ENCODE measurements at regions not wholly inside any gene's neighbourhood (a gene's known extent, or its start where the extent isn't known, plus 50 kb on each side); places are given as distances from the start of the nearest gene placed in this dataset.

- DNase-seq (ENCODE audit: unreplicated experiment), result no peak
- no peaks in the 10 kb centered on the region for H3K27me3 Mint-ChIP-seq (ENCODE audit: insufficient read depth, unreplicated experiment)
- BruUV-seq (replicated peaks), result no TSS peak
- H3K4me3 Mint-ChIP-seq (ENCODE audit: unreplicated experiment), result no peak overlapping the region
- intact Hi-C loops (cut with micrococcal nuclease), result no loop called here
- H3K4me1 Mint-ChIP-seq (ENCODE audit: insufficient read depth, unreplicated experiment), result no peaks in the 10 kb centered on the region
- no peaks in the 10 kb centered on the region for H3K36me3 Mint-ChIP-seq (ENCODE audit: insufficient read depth, unreplicated experiment)
- no peaks in the 10 kb centered on the region for H3K9me3 Mint-ChIP-seq (ENCODE audit: unreplicated experiment)
- ChIA-PET POLR2A (no interaction called here), CTCF (no interaction called here)
- H3K27ac Mint-ChIP-seq (ENCODE audit: low read depth, unreplicated experiment), result no peak overlapping the region
- no peak for TF ChIP-seq CTCF (IDR thresholded peaks at IDR 0.05; ENCODE audit: unreplicated experiment)
Measured at GRCh38 chr4:154030746-154031145, 241.9 kb upstream of the SFRP2 start.

DNA sequence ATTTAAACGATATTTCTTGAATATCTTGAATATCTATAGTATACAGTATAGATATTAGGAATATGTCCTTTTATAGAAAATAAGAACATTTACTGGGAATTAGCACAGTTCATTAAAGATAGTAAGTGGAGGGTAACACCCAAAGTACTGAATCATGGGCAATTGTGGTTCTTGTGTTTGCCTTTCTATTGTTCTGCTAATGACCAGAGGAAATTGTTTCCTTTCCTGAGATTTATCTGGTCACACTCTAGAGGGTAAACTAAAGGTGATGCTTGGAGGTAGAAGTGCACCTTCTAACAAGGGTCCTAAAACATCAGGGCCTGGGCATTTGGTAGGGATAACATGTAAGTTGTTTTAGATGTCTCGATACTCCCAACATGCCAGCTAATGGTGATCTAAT, 241.3 kb upstream of the SFRP2 start:
- CTCF ChIA-PET, result no interaction called here
- Mint-ChIP-seq H3K9me3 (ENCODE audit: unreplicated experiment) (no peaks in the 10 kb centered on the region), H3K4me3 (ENCODE audit: unreplicated experiment) (no peak overlapping the region), H3K4me1 (ENCODE audit: insufficient read depth, unreplicated experiment) (no peaks in the 10 kb centered on the region), H3K27ac (ENCODE audit: low read depth, unreplicated experiment) (no peak overlapping the region), H3K36me3 (ENCODE audit: insufficient read depth, unreplicated experiment) (no peaks in the 10 kb centered on the region), H3K27me3 (ENCODE audit: insufficient read depth, unreplicated experiment) (no peaks in the 10 kb centered on the region)
- no peak for TF ChIP-seq CTCF (IDR thresholded peaks at IDR 0.05; ENCODE audit: unreplicated experiment)
- POLR2A ChIA-PET, result no interaction called here
- no TSS peak for BruUV-seq (replicated peaks)
- intact Hi-C loops (cut with micrococcal nuclease), result no loop called here
- no peak for DNase-seq (ENCODE audit: unreplicated experiment)

- CTCF ChIA-PET, result no interaction called here
- Mint-ChIP-seq H3K9me3 (ENCODE audit: unreplicated experiment) (no peaks in the 10 kb centered on the region), H3K4me3 (ENCODE audit: unreplicated experiment) (no peak overlapping the region), H3K27ac (ENCODE audit: low read depth, unreplicated experiment) (no peak overlapping the region), H3K27me3 (ENCODE audit: insufficient read depth, unreplicated experiment) (no peaks in the 10 kb centered on the region), H3K36me3 (ENCODE audit: insufficient read depth, unreplicated experiment) (no peaks in the 10 kb centered on the region), H3K4me1 (ENCODE audit: insufficient read depth, unreplicated experiment) (no peaks in the 10 kb centered on the region)
- POLR2A ChIA-PET, result no interaction called here
- DNase-seq (ENCODE audit: unreplicated experiment), result no peak
- intact Hi-C loops (cut with micrococcal nuclease), result no loop called here
- no TSS peak for BruUV-seq (replicated peaks)
- TF ChIP-seq CTCF (IDR thresholded peaks at IDR 0.05; ENCODE audit: unreplicated experiment), result no peak
Measured at GRCh38 chr4:154029171-154029570, 240.3 kb upstream of the SFRP2 start.

DNA sequence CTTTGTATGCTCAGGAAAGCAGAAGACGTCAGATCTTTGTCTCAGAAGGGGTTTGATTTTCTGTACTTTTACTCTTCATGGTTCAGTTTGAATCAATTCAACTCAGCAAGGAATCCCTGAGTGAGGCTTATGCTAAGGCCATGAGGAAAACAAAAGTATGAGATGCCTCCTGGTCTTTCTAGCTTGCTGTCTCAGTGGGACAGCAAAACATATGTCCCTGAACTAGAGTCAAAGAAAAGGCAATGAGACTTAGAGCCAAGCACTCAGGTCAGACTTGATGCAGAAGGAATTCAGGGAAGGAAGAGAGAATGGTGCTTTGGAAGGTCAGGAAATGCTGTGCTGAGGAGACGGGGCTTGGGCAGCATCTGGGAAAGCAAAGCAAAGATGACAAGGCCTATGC, 236.2 kb upstream of the SFRP2 start:
- Mint-ChIP-seq H3K36me3 (ENCODE audit: insufficient read depth, unreplicated experiment) (no peaks in the 10 kb centered on the region), H3K9me3 (ENCODE audit: unreplicated experiment) (no peaks in the 10 kb centered on the region), H3K4me1 (ENCODE audit: insufficient read depth, unreplicated experiment) (no peaks in the 10 kb centered on the region), H3K27me3 (ENCODE audit: insufficient read depth, unreplicated experiment) (no peaks in the 10 kb centered on the region), H3K27ac (ENCODE audit: low read depth, unreplicated experiment) (no peak overlapping the region), H3K4me3 (ENCODE audit: unreplicated experiment) (no peak overlapping the region)
- no peak for TF ChIP-seq CTCF (IDR thresholded peaks at IDR 0.05; ENCODE audit: unreplicated experiment)
- CTCF ChIA-PET, result no interaction called here
- intact Hi-C loops (cut with micrococcal nuclease), result no loop called here
- DNase-seq (ENCODE audit: unreplicated experiment), result no peak
- POLR2A ChIA-PET, result no interaction called here
- no TSS peak for BruUV-seq (replicated peaks)
